ENCODE measurements at regions not wholly inside any gene's neighbourhood (a gene's known extent, or its start where the extent isn't known, plus 50 kb on each side); places are given as distances from the start of the nearest gene placed in this dataset.

GRCh38 chr14:89586258-89587135, 169.5 kb upstream of the FOXN3 start:
- Histone ChIP-seq H3K27ac (ENCODE audit: low read depth, low read length, severe bottlenecking) (no peak overlapping the region), H3K4me3 (ENCODE audit: extremely low read depth, insufficient read depth, low read length, poor library complexity, severe bottlenecking) (no peak overlapping the region), H3K9me3 (ENCODE audit: control insufficient read depth, low read length) (peaks cover 5% of the 10 kb centered on the region), H3K4me1 (ENCODE audit: control insufficient read depth, insufficient read depth, low read length, poor library complexity, severe bottlenecking) (no peaks in the 10 kb centered on the region), H3K36me3 (ENCODE audit: control insufficient read depth, insufficient read depth, low read length) (no peaks in the 10 kb centered on the region)
- 86 to 100% methylated on average over 1 to 4 of the region's 5 CpGs for WGBS, 2 experiments (ENCODE audit: insufficient coverage in 2 of 2)

DNA sequence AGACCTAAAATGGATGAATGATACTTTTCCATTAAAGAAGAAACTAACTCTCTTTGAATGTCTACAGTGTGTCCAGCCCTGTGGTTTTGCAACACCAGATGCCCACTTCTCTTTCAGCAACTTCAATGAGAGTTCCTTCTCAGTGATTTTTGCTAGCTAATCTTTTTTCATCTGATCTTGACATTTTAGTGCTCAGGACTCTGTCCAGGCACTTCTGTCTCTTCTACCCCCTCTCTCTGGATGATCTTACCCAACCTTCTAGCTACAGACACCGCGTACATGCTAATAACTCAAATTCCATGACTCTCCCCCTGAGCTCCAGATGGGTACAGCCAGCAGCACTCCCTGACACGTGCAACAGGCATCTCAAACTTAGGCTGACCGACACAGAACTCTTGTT, 161.1 kb upstream of the FOXN3 start:
- no peaks in the 10 kb centered on the region for H3K9me3 ChIP-seq (ENCODE audit: control insufficient read depth, low read length)
- no peaks in the 10 kb centered on the region for H3K36me3 ChIP-seq (ENCODE audit: control insufficient read depth, insufficient read depth, low read length)
- 70 to 80% methylated on average over 4 of the region's 4 CpGs for WGBS, 2 experiments (ENCODE audit: insufficient coverage in 2 of 2)
- no peak overlapping the region for H3K4me3 ChIP-seq (ENCODE audit: extremely low read depth, insufficient read depth, low read length, poor library complexity, severe bottlenecking)
- no peak overlapping the region for H3K27ac ChIP-seq (ENCODE audit: low read depth, low read length, severe bottlenecking)
- H3K4me1 ChIP-seq (ENCODE audit: control insufficient read depth, insufficient read depth, low read length, poor library complexity, severe bottlenecking), result peaks cover 22% of the 10 kb centered on the region

GRCh38 chr14:89576960-89577359, 159.9 kb upstream of the FOXN3 start:
- H3K36me3 ChIP-seq (ENCODE audit: control insufficient read depth, insufficient read depth, low read length), result no peaks in the 10 kb centered on the region
- peaks cover 22% of the 10 kb centered on the region for H3K4me1 ChIP-seq (ENCODE audit: control insufficient read depth, insufficient read depth, low read length, poor library complexity, severe bottlenecking)
- no peak overlapping the region for H3K27ac ChIP-seq (ENCODE audit: low read depth, low read length, severe bottlenecking)
- H3K4me3 ChIP-seq (ENCODE audit: extremely low read depth, insufficient read depth, low read length, poor library complexity, severe bottlenecking), result no peak overlapping the region
- no peaks in the 10 kb centered on the region for H3K9me3 ChIP-seq (ENCODE audit: control insufficient read depth, low read length)
- WGBS, 2 experiments (ENCODE audit: insufficient coverage in 2 of 2), result 13 to 34% methylated on average over 3 to 7 of the region's 8 CpGs

DNA sequence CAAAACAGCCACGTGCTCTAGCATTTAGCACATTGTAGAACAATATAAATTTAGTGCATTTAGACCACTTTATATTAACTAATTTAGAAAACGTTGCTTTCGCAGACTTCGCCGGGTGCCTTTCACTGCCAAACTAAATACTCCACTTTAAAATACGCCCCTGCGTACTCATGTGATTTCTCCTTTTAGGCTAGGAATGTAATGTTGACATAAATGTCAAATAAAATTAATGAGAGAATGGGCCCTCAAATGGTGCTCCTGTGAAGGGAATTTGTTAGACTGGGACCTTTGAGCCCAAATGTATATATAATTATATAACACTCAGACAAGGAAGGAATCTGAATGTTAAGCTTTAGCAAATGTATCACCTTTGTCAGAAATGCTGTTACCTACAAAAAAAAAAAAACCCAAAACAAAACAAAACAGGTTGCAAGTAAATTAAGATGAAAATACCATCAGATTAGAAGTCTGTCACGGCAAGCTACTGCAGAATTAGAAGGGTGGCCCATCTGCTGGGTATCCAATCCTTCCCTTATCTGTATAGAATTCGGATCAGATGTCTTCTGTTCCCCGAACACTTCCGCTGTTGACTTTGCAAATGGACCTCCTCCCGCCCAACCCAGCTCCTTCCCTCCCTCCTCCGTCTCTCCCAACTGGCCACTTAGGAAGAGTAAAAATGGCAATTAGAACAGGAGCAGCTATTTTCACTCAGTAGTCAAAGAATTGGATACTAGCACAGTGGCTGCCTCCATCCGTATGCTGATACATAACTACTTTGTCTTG, 159.3 kb upstream of the FOXN3 start:
- no peak overlapping the region for H3K4me3 ChIP-seq (ENCODE audit: extremely low read depth, insufficient read depth, low read length, poor library complexity, severe bottlenecking)

GRCh38 chr14:89575386-89576061, 158.5 kb upstream of the FOXN3 start:
- Histone ChIP-seq H3K27ac (ENCODE audit: low read depth, low read length, severe bottlenecking) (no peak overlapping the region), H3K36me3 (ENCODE audit: control insufficient read depth, insufficient read depth, low read length) (no peaks in the 10 kb centered on the region), H3K9me3 (ENCODE audit: control insufficient read depth, low read length) (no peaks in the 10 kb centered on the region), H3K4me3 (ENCODE audit: extremely low read depth, insufficient read depth, low read length, poor library complexity, severe bottlenecking) (no peak overlapping the region), H3K4me1 (ENCODE audit: control insufficient read depth, insufficient read depth, low read length, poor library complexity, severe bottlenecking) (peaks cover 22% of the 10 kb centered on the region)
- WGBS, 2 experiments (ENCODE audit: insufficient coverage in 2 of 2), result 94 to 97% methylated on average over 15 to 16 of the region's 17 CpGs

More for the DNA sequence above, 159.3 kb upstream of the FOXN3 start:
- Histone ChIP-seq H3K36me3 (ENCODE audit: control insufficient read depth, insufficient read depth, low read length) (no peaks in the 10 kb centered on the region), H3K27ac (ENCODE audit: low read depth, low read length, severe bottlenecking) (no peak overlapping the region), H3K4me1 (ENCODE audit: control insufficient read depth, insufficient read depth, low read length, poor library complexity, severe bottlenecking) (peaks cover 22% of the 10 kb centered on the region), H3K9me3 (ENCODE audit: control insufficient read depth, low read length) (no peaks in the 10 kb centered on the region)
- 36 to 67% methylated on average over 3 to 6 of the region's 14 CpGs for WGBS, 2 experiments (ENCODE audit: insufficient coverage in 2 of 2)

DNA sequence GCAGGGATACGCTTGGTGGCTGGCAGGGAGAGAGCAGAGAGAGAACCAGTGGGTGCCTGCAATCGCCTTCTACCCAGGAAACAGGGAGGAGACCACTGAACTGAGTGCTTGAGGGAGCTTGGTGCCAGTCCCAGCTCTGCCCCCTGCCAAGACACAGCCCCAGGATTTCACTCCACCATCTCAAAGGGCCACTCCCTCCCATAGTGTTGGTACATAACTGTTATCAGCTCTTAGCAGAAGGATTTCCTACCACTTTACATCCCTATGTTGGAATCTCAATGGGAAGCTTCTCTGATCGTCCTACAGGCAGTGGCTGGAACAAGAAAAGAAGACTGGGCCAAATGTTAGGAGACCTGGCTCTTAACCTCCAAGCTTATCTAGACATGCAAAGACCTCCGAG, 157.4 kb upstream of the FOXN3 start:
- 77 to 82% methylated on average over 3 of the region's 4 CpGs for WGBS, 2 experiments (ENCODE audit: insufficient coverage in 2 of 2)
- H3K4me3 ChIP-seq (ENCODE audit: extremely low read depth, insufficient read depth, low read length, poor library complexity, severe bottlenecking), result no peak overlapping the region
- H3K4me1 ChIP-seq (ENCODE audit: control insufficient read depth, insufficient read depth, low read length, poor library complexity, severe bottlenecking), result peaks cover 22% of the 10 kb centered on the region
- H3K9me3 ChIP-seq (ENCODE audit: control insufficient read depth, low read length), result no peaks in the 10 kb centered on the region
- no peak overlapping the region for H3K27ac ChIP-seq (ENCODE audit: low read depth, low read length, severe bottlenecking)
- H3K36me3 ChIP-seq (ENCODE audit: control insufficient read depth, insufficient read depth, low read length), result no peaks in the 10 kb centered on the region

DNA sequence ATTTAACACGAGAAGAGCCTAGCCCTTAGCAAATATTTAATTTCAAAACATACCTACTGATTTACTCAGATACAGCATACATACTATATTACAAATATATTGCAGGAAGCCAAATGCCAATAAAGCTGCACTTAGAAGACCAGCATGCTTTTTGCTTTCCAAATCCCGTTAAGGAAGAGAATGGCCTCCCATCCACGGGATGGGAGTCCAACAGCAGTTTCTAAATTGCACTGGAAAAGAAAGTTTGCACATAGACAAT, 156.3 kb upstream of the FOXN3 start:
- Histone ChIP-seq H3K36me3 (ENCODE audit: control insufficient read depth, insufficient read depth, low read length) (no peaks in the 10 kb centered on the region), H3K4me1 (ENCODE audit: control insufficient read depth, insufficient read depth, low read length, poor library complexity, severe bottlenecking) (peaks cover 17% of the 10 kb centered on the region), H3K9me3 (ENCODE audit: control insufficient read depth, low read length) (no peaks in the 10 kb centered on the region), H3K4me3 (ENCODE audit: extremely low read depth, insufficient read depth, low read length, poor library complexity, severe bottlenecking) (no peak overlapping the region), H3K27ac (ENCODE audit: low read depth, low read length, severe bottlenecking) (no peak overlapping the region)
- 85 to 100% methylated on average over 2 to 3 of the region's 3 CpGs for WGBS, 2 experiments (ENCODE audit: insufficient coverage in 2 of 2)

DNA sequence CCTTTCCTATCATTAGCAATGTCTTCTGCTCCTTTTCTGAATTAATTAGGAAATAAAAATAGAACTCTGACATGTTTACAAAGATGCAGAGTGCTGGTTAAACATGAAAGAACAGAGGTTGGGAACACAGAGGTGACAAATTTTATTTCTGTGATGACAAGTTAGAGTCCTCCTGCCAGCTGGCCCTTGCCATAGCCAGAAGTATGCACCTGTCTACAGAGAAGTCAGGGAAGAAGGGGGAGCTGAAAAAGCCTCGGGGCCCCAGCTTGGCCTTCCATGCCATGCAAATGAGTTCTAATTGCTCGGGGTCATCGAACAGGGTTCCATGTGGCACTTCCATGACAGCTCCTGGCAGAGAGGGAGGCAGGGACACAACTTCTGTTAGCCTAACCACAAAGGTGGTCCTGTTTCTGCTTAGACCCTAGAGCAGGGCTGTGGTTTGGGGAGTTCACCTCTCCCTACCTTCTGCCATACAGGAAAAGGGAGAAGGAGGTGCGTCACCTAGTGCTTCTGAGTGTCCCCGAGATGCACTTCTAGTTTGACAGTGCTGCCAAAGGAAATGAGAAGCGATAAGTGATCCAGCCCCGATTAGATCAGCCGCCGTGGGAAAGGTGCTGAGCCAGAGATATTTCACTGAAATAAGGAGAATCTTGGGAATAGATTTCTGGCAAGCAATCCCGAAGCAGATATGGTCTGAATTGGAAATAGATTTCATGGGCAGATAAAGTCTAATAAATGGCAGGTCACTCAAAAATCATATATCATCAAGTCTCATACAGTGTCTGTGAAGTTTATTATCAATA, 155.8 kb upstream of the FOXN3 start:
- no peak overlapping the region for H3K27ac ChIP-seq (ENCODE audit: low read depth, low read length, severe bottlenecking)
- H3K4me1 ChIP-seq (ENCODE audit: control insufficient read depth, insufficient read depth, low read length, poor library complexity, severe bottlenecking), result peaks cover 12% of the 10 kb centered on the region
- 85 to 95% methylated on average over 7 of the region's 10 CpGs for WGBS, 2 experiments (ENCODE audit: insufficient coverage in 2 of 2)
- no peak overlapping the region for H3K4me3 ChIP-seq (ENCODE audit: extremely low read depth, insufficient read depth, low read length, poor library complexity, severe bottlenecking)
- no peaks in the 10 kb centered on the region for H3K36me3 ChIP-seq (ENCODE audit: control insufficient read depth, insufficient read depth, low read length)
- no peaks in the 10 kb centered on the region for H3K9me3 ChIP-seq (ENCODE audit: control insufficient read depth, low read length)

- H3K4me3 ChIP-seq (ENCODE audit: extremely low read depth, insufficient read depth, low read length, poor library complexity, severe bottlenecking), result no peak overlapping the region
- no peak overlapping the region for H3K27ac ChIP-seq (ENCODE audit: low read depth, low read length, severe bottlenecking)
- H3K4me1 ChIP-seq (ENCODE audit: control insufficient read depth, insufficient read depth, low read length, poor library complexity, severe bottlenecking), result peaks cover under 1% of the 10 kb centered on the region
- no peaks in the 10 kb centered on the region for H3K36me3 ChIP-seq (ENCODE audit: control insufficient read depth, insufficient read depth, low read length)
- no peaks in the 10 kb centered on the region for H3K9me3 ChIP-seq (ENCODE audit: control insufficient read depth, low read length)
- 100% methylated on average over 1 of the region's 1 CpG; no CpG with 5 or more reads in 1 of the 2 experiments for WGBS, 2 experiments (ENCODE audit: insufficient coverage in 2 of 2)
Observed at GRCh38 chr14:89571491-89571890, 154.5 kb upstream of the FOXN3 start.

Measured in mesodermal cell (in vitro differentiated cells).